ENCODE measurements at regions not wholly inside any gene's neighbourhood (a gene's known extent, or its start where the extent isn't known, plus 50 kb on each side); places are given as distances from the start of the nearest gene placed in this dataset.

- WGBS, 2 experiments (ENCODE audit: extremely low coverage in 1 of 2, insufficient coverage in 1 of 2, insufficient read length in 1 of 2, insufficient replicate concordance in 2 of 2, low coverage in 1 of 2, low lambda C conversion rate in 2 of 2, missing lambda C conversion rate in 1 of 2), result 87% methylated on average over 10 of the region's 10 CpGs; no CpG with 5 or more reads in 1 of the 2 experiments
- DNase-seq (ENCODE audit: low read depth in 1 of 2, low spot score in 2 of 2) (no peak), FAIRE-seq (no peak)
- no peak overlapping the region for H3K14ac ChIP-seq (ENCODE audit: insufficient read length)
- no peak overlapping the region for H3K9ac ChIP-seq (replicated peaks in 1 of 4; ENCODE audit: extremely low read depth in 1 of 4, low read depth in 3 of 4, low read length in 3 of 4)
- no peak overlapping the region for H2AK5ac ChIP-seq (ENCODE audit: low read depth, low read length)
- H3K23ac ChIP-seq (ENCODE audit: insufficient read length), result no peak overlapping the region
- no peak overlapping the region for H3K4me2 ChIP-seq (ENCODE audit: insufficient read depth in 1 of 2, low read depth in 2 of 2, low read length in 2 of 2)
- no peak overlapping the region for H4K5ac ChIP-seq (ENCODE audit: insufficient read length, low read depth, low read length)
- H2BK120ac ChIP-seq (replicated peaks; ENCODE audit: low read depth, low read length), result no peak overlapping the region
- H3K56ac ChIP-seq (replicated peaks; ENCODE audit: insufficient read length, low read depth, low read length), result no peak overlapping the region
- no peak overlapping the region for H2BK20ac ChIP-seq (ENCODE audit: low read length)
- H3K79me2 ChIP-seq (ENCODE audit: control insufficient read depth in 1 of 2, insufficient read depth in 2 of 2, low read length in 2 of 2), result no peaks in the 10 kb centered on the region
- no peak overlapping the region for H2BK15ac ChIP-seq (ENCODE audit: low read length)
- H4K8ac ChIP-seq (ENCODE audit: extremely low read depth, insufficient read depth, low read length), result no peak overlapping the region
- H3K18ac ChIP-seq (ENCODE audit: extremely low read depth, low read length), result no peak overlapping the region
- ChIA-PET POLR2A (ENCODE audit: partially characterized antibody) (no interaction called here), CTCF (ENCODE audit: partially characterized antibody) (no interaction called here)
- H2AFZ ChIP-seq (ENCODE audit: low read length), result no peak overlapping the region; the same call in 1 of the 2 replicates
- TF ChIP-seq SIN3A (conservative IDR thresholded peaks at IDR 0.05 in 1 of 2, IDR thresholded peaks at IDR 0.05 in 1 of 2; ENCODE audit: low read depth in 1 of 2, low read length in 2 of 2) (no peak), POLR2AphosphoS5 (IDR thresholded peaks at IDR 0.05; ENCODE audit: low read depth, low read length) (no peak), RAD21 (IDR thresholded peaks at IDR 0.05 in 1 of 2, conservative IDR thresholded peaks at IDR 0.05 in 1 of 2; ENCODE audit: low read depth in 2 of 2, low read length in 2 of 2) (no peak), CBX8 (IDR thresholded peaks at IDR 0.05; ENCODE audit: borderline replicate concordance, low read depth, low read length) (no peak), POLR2A (IDR thresholded peaks at IDR 0.05; ENCODE audit: control extremely low read depth in 1 of 2, low read depth in 2 of 2, low read length in 2 of 2) (no peak), KDM4A (IDR thresholded peaks at IDR 0.05; ENCODE audit: low read depth, low read length, severe bottlenecking) (no peak), KDM1A (IDR thresholded peaks at IDR 0.05; ENCODE audit: borderline replicate concordance, low read length) (no peak), YY1 (IDR thresholded peaks at IDR 0.05; ENCODE audit: low read depth, low read length) (no peak), SAP30 (IDR thresholded peaks at IDR 0.05; ENCODE audit: insufficient read depth, insufficient replicate concordance, low read length) (no peak), ATF3 (IDR thresholded peaks at IDR 0.05; ENCODE audit: insufficient read depth, low read depth, low read length) (no peak), TEAD4 (IDR thresholded peaks at IDR 0.05; ENCODE audit: low read depth, low read length) (no peak), HDAC6 (IDR thresholded peaks at IDR 0.05; ENCODE audit: low read depth, low read length) (no peak), GABPA (IDR thresholded peaks at IDR 0.05; ENCODE audit: borderline replicate concordance, insufficient read depth, low read length) (no peak)
- no peaks in the 10 kb centered on the region for H3K36me3 ChIP-seq (ENCODE audit: control insufficient read depth in 2 of 4, insufficient read depth in 4 of 4, low read length in 3 of 4)
- H2BK5ac ChIP-seq (ENCODE audit: low read depth, low read length), result no peak overlapping the region
- H3K23me2 ChIP-seq (ENCODE audit: low read depth, low read length), result no peaks in the 10 kb centered on the region
- no peak overlapping the region for H2BK12ac ChIP-seq (ENCODE audit: low read depth, low read length)
- H3K27me3 ChIP-seq (replicated peaks in 1 of 4; ENCODE audit: control insufficient read depth in 3 of 4, extremely low read depth in 1 of 4, insufficient read depth in 3 of 4, low read length in 3 of 4), result no peaks in the 10 kb centered on the region
- no peak overlapping the region for H3K4me3 ChIP-seq (ENCODE audit: extremely low read depth in 1 of 4, insufficient read depth in 2 of 4, low read depth in 3 of 4, low read length in 4 of 4)
- H4K91ac ChIP-seq (replicated peaks; ENCODE audit: insufficient read length, low read length), result no peak overlapping the region
- no peaks in the 10 kb centered on the region for H3K9me3 ChIP-seq (ENCODE audit: insufficient read depth in 2 of 2, low read depth in 1 of 2, low read length in 1 of 2)
- H3K27ac ChIP-seq (ENCODE audit: low read depth, low read length), result no peak overlapping the region
- no peaks in the 10 kb centered on the region for H3K79me1 ChIP-seq (ENCODE audit: low read depth, low read length)
- H3K4ac ChIP-seq (replicated peaks; ENCODE audit: insufficient read length, low read depth, low read length), result no peak overlapping the region
- no peaks in the 10 kb centered on the region for H3K4me1 ChIP-seq (replicated peaks in 1 of 4; ENCODE audit: control insufficient read depth in 3 of 4, insufficient read depth in 4 of 4, low read length in 3 of 4)
- no peaks in the 10 kb centered on the region for H4K20me1 ChIP-seq (replicated peaks in 1 of 2; ENCODE audit: control insufficient read depth in 1 of 2, insufficient read depth in 2 of 2, low read length in 2 of 2)
Observed at GRCh38 chr20:10812759-10813327, 139.0 kb upstream of the JAG1 start.

All from H1 (cell line).